ENCODE measurements at regions not wholly inside any gene's neighbourhood (a gene's known extent, or its start where the extent isn't known, plus 50 kb on each side); places are given as distances from the start of the nearest gene placed in this dataset.

DNA sequence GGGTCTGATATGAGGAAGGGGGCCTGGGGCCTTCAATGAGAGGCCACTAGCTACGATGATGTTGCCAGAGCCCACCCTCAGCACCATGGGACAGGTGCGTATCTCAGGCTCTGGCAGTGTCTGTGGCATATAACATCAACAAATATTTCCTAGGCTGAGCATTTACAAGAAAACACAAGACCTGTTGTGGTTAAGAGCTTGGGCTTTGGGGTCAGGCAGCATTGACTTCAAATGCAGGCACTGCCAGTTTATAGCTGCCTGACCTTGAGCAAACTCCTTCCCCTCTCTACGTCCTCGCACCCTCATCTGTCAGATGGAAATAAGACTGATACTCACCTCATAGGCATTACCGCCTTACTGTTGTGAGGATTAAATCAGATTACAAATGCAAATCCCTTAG, 156.0 kb downstream of the KATNAL1 start:
- Histone ChIP-seq H2BK15ac (ENCODE audit: low read depth, poor library complexity, severe bottlenecking) (no peak overlapping the region), H2BK12ac (ENCODE audit: low read length in 2 of 2) (no peak overlapping the region), H3K27me3 (ENCODE audit: control insufficient read depth in 1 of 2, insufficient read depth in 1 of 2, low read length in 2 of 2) (peaks cover 4 to 68% of the 10 kb centered on the region in 2 experiments), H2BK5ac (ENCODE audit: low read depth, low read length, poor library complexity, severe bottlenecking) (no peak overlapping the region), H2BK120ac (ENCODE audit: low read depth, low read length) (no peak overlapping the region), H3K4me3 (ENCODE audit: insufficient read depth in 1 of 2, low read depth in 1 of 2, low read length in 2 of 2) (no peak overlapping the region), H3K4me2 (ENCODE audit: low read length, poor library complexity, severe bottlenecking) (no peak overlapping the region), H2AK5ac (ENCODE audit: low read length, severe bottlenecking) (no peak overlapping the region), H4K8ac (ENCODE audit: low read length) (no peak overlapping the region), H3K36me3 (ENCODE audit: control insufficient read depth in 1 of 2, insufficient read depth in 2 of 2, low read depth in 1 of 2, low read length in 2 of 2) (no peaks in the 10 kb centered on the region), H2AFZ (ENCODE audit: low read depth, low read length) (no peak overlapping the region), H3K4ac (ENCODE audit: low read depth in 1 of 2, low read length in 2 of 2) (no peak overlapping the region), H3K14ac (ENCODE audit: low read length in 2 of 2) (no peak overlapping the region), H3K4me1 (ENCODE audit: control insufficient read depth, insufficient read depth, low read depth, low read length) (peaks cover 7% of the 10 kb centered on the region), H3K9ac (ENCODE audit: low read length) (no peak overlapping the region), H3K18ac (ENCODE audit: low read depth in 1 of 2, low read length in 2 of 2) (no peak overlapping the region), H3K27ac (ENCODE audit: low read length, poor library complexity, severe bottlenecking) (no peak overlapping the region), H3K79me1 (replicated peaks; ENCODE audit: low read length, poor library complexity, severe bottlenecking) (no peaks in the 10 kb centered on the region), H3K9me3 (ENCODE audit: control insufficient read depth, low read length) (no peaks in the 10 kb centered on the region), H3K23ac (ENCODE audit: low read length in 2 of 2) (no peak overlapping the region), H4K91ac (ENCODE audit: low read length) (no peak overlapping the region)
- WGBS = 58% methylated on average over 2 of the region's 5 CpGs
- no peak for DNase-seq

GRCh38 chr13:30149248-30149647, 158.1 kb downstream of the KATNAL1 start:
- no peak overlapping the region for H3K23ac ChIP-seq (ENCODE audit: low read length in 2 of 2)
- H3K9ac ChIP-seq (ENCODE audit: low read length) = no peak overlapping the region
- H2BK12ac ChIP-seq (ENCODE audit: low read length in 2 of 2) = no peak overlapping the region
- peaks cover 7% of the 10 kb centered on the region for H3K4me1 ChIP-seq (ENCODE audit: control insufficient read depth, insufficient read depth, low read depth, low read length)
- 89% methylated on average over 2 of the region's 2 CpGs for WGBS
- H3K4ac ChIP-seq (ENCODE audit: low read depth in 1 of 2, low read length in 2 of 2) = no peak overlapping the region
- no peaks in the 10 kb centered on the region for H3K79me1 ChIP-seq (replicated peaks; ENCODE audit: low read length, poor library complexity, severe bottlenecking)
- no peak overlapping the region for H3K14ac ChIP-seq (ENCODE audit: low read length in 2 of 2)
- no peak overlapping the region for H4K91ac ChIP-seq (ENCODE audit: low read length)
- H2BK15ac ChIP-seq (ENCODE audit: low read depth, poor library complexity, severe bottlenecking) = no peak overlapping the region
- no peak overlapping the region for H3K4me3 ChIP-seq (ENCODE audit: insufficient read depth in 1 of 2, low read depth in 1 of 2, low read length in 2 of 2)
- no peaks in the 10 kb centered on the region for H3K36me3 ChIP-seq (ENCODE audit: control insufficient read depth in 1 of 2, insufficient read depth in 2 of 2, low read depth in 1 of 2, low read length in 2 of 2)
- no peak overlapping the region for H2BK120ac ChIP-seq (ENCODE audit: low read depth, low read length)
- no peak overlapping the region for H2AFZ ChIP-seq (ENCODE audit: low read depth, low read length)
- H3K18ac ChIP-seq (ENCODE audit: low read depth in 1 of 2, low read length in 2 of 2) = no peak overlapping the region
- H3K4me2 ChIP-seq (ENCODE audit: low read length, poor library complexity, severe bottlenecking) = no peak overlapping the region
- no peak for DNase-seq
- no peak overlapping the region for H4K8ac ChIP-seq (ENCODE audit: low read length)
- no peak overlapping the region for H3K27ac ChIP-seq (ENCODE audit: low read length, poor library complexity, severe bottlenecking)
- peaks cover 4% of the 10 kb centered on the region for H3K9me3 ChIP-seq (ENCODE audit: control insufficient read depth, low read length)
- H2BK5ac ChIP-seq (ENCODE audit: low read depth, low read length, poor library complexity, severe bottlenecking) = no peak overlapping the region
- H2AK5ac ChIP-seq (ENCODE audit: low read length, severe bottlenecking) = no peak overlapping the region
- peaks cover 2 to 47% of the 10 kb centered on the region in 2 experiments for H3K27me3 ChIP-seq (ENCODE audit: control insufficient read depth in 1 of 2, insufficient read depth in 1 of 2, low read length in 2 of 2)

GRCh38 chr13:30148786-30149185, 158.6 kb downstream of the KATNAL1 start:
- Histone ChIP-seq H3K36me3 (ENCODE audit: control insufficient read depth in 1 of 2, insufficient read depth in 2 of 2, low read depth in 1 of 2, low read length in 2 of 2) (no peaks in the 10 kb centered on the region), H4K91ac (ENCODE audit: low read length) (no peak overlapping the region), H2AFZ (ENCODE audit: low read depth, low read length) (no peak overlapping the region), H3K14ac (ENCODE audit: low read length in 2 of 2) (no peak overlapping the region), H3K79me1 (replicated peaks; ENCODE audit: low read length, poor library complexity, severe bottlenecking) (no peaks in the 10 kb centered on the region), H2BK5ac (ENCODE audit: low read depth, low read length, poor library complexity, severe bottlenecking) (no peak overlapping the region), H3K4me1 (ENCODE audit: control insufficient read depth, insufficient read depth, low read depth, low read length) (peaks cover 7% of the 10 kb centered on the region), H3K9me3 (ENCODE audit: control insufficient read depth, low read length) (peaks cover 7% of the 10 kb centered on the region), H3K27ac (ENCODE audit: low read length, poor library complexity, severe bottlenecking) (no peak overlapping the region), H2BK15ac (ENCODE audit: low read depth, poor library complexity, severe bottlenecking) (no peak overlapping the region), H2AK5ac (ENCODE audit: low read length, severe bottlenecking) (no peak overlapping the region), H4K8ac (ENCODE audit: low read length) (no peak overlapping the region), H3K23ac (ENCODE audit: low read length in 2 of 2) (no peak overlapping the region), H3K9ac (ENCODE audit: low read length) (no peak overlapping the region), H3K27me3 (ENCODE audit: control insufficient read depth in 1 of 2, insufficient read depth in 1 of 2, low read length in 2 of 2) (peaks cover 0 to 42% of the 10 kb centered on the region in 2 experiments), H3K4ac (ENCODE audit: low read depth in 1 of 2, low read length in 2 of 2) (no peak overlapping the region), H3K4me3 (ENCODE audit: insufficient read depth in 1 of 2, low read depth in 1 of 2, low read length in 2 of 2) (no peak overlapping the region), H3K18ac (ENCODE audit: low read depth in 1 of 2, low read length in 2 of 2) (no peak overlapping the region), H2BK12ac (ENCODE audit: low read length in 2 of 2) (no peak overlapping the region), H3K4me2 (ENCODE audit: low read length, poor library complexity, severe bottlenecking) (no peak overlapping the region), H2BK120ac (ENCODE audit: low read depth, low read length) (no peak overlapping the region)
- 94% methylated on average over 8 of the region's 8 CpGs for WGBS
- DNase-seq = no peak

DNA sequence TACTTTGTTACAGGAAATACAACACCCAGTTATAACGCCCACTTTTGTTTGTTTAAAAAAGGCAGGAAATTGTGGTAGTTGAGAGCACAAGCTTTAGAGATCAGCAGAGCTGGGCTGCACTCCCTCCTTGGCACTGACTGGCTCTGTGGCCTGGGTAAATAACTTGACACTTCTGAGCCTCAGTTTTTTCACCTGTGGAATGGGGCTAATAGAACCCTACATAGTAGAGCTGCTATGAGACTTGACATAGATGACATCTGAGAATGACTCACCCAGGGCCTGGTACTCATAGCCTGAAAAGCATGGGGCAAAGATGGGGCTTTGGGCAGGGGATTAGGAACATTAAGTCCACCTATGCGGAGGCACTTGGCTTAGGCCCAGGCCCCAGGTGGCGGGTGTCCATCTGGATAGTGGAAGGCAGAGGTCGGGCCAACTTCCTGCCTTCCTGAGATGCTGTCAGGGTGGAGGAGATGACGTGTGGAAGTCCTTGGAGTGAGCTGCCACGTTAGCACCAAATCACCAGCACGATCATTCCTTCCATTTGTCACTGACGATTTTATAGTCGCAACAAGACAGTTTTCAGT, 159.1 kb downstream of the KATNAL1 start:
- Histone ChIP-seq H3K18ac (ENCODE audit: low read depth in 1 of 2, low read length in 2 of 2) (no peak overlapping the region), H2BK15ac (ENCODE audit: low read depth, poor library complexity, severe bottlenecking) (no peak overlapping the region), H3K14ac (ENCODE audit: low read length in 2 of 2) (no peak overlapping the region), H2BK12ac (ENCODE audit: low read length in 2 of 2) (no peak overlapping the region), H4K8ac (ENCODE audit: low read length) (no peak overlapping the region), H3K36me3 (ENCODE audit: control insufficient read depth in 1 of 2, insufficient read depth in 2 of 2, low read depth in 1 of 2, low read length in 2 of 2) (no peaks in the 10 kb centered on the region), H3K79me1 (replicated peaks; ENCODE audit: low read length, poor library complexity, severe bottlenecking) (no peaks in the 10 kb centered on the region), H3K4me2 (ENCODE audit: low read length, poor library complexity, severe bottlenecking) (no peak overlapping the region), H2AFZ (ENCODE audit: low read depth, low read length) (no peak overlapping the region), H3K4ac (ENCODE audit: low read depth in 1 of 2, low read length in 2 of 2) (no peak overlapping the region), H4K91ac (ENCODE audit: low read length) (no peak overlapping the region), H3K4me3 (ENCODE audit: insufficient read depth in 1 of 2, low read depth in 1 of 2, low read length in 2 of 2) (no peak overlapping the region), H3K9ac (ENCODE audit: low read length) (no peak overlapping the region), H3K27ac (ENCODE audit: low read length, poor library complexity, severe bottlenecking) (no peak overlapping the region), H2BK120ac (ENCODE audit: low read depth, low read length) (no peak overlapping the region), H3K23ac (ENCODE audit: low read length in 2 of 2) (no peak overlapping the region), H3K4me1 (ENCODE audit: control insufficient read depth, insufficient read depth, low read depth, low read length) (peaks cover 9% of the 10 kb centered on the region), H3K9me3 (ENCODE audit: control insufficient read depth, low read length) (peaks cover 7% of the 10 kb centered on the region), H3K27me3 (ENCODE audit: control insufficient read depth in 1 of 2, insufficient read depth in 1 of 2, low read length in 2 of 2) (peaks cover 0 to 37% of the 10 kb centered on the region in 2 experiments), H2BK5ac (ENCODE audit: low read depth, low read length, poor library complexity, severe bottlenecking) (no peak overlapping the region), H2AK5ac (ENCODE audit: low read length, severe bottlenecking) (no peak overlapping the region)
- no peak for DNase-seq
- 78% methylated on average over 9 of the region's 9 CpGs for WGBS

Data from mesenchymal stem cell (in vitro differentiated cells and primary cell).